ENCODE measurements at regions not wholly inside any gene's neighbourhood (a gene's known extent, or its start where the extent isn't known, plus 50 kb on each side); places are given as distances from the start of the nearest gene placed in this dataset.

GRCh38 chr5:171509467-171509866 is 90.0 kb downstream of the FGF18 start:
- TF ChIP-seq, protein P1, sequence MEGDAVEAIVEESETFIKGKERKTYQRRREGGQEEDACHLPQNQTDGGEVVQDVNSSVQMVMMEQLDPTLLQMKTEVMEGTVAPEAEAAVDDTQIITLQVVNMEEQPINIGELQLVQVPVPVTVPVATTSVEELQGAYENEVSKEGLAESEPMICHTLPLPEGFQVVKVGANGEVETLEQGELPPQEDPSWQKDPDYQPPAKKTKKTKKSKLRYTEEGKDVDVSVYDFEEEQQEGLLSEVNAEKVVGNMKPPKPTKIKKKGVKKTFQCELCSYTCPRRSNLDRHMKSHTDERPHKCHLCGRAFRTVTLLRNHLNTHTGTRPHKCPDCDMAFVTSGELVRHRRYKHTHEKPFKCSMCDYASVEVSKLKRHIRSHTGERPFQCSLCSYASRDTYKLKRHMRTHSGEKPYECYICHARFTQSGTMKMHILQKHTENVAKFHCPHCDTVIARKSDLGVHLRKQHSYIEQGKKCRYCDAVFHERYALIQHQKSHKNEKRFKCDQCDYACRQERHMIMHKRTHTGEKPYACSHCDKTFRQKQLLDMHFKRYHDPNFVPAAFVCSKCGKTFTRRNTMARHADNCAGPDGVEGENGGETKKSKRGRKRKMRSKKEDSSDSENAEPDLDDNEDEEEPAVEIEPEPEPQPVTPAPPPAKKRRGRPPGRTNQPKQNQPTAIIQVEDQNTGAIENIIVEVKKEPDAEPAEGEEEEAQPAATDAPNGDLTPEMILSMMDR (IDR thresholded peaks at IDR 0.05; ENCODE audit: insufficient read depth, low read length, poor library complexity, severe bottlenecking), result no peak
- TF ChIP-seq EZH2phosphoT487 (conservative IDR thresholded peaks at IDR 0.05; ENCODE audit: low read length), result no peak
